ENCODE measurements at regions not wholly inside any gene's neighbourhood (a gene's known extent, or its start where the extent isn't known, plus 50 kb on each side); places are given as distances from the start of the nearest gene placed in this dataset.

- H3K27me3 ChIP-seq (ENCODE audit: insufficient read depth, low read depth, low read length) = no peaks in the 10 kb centered on the region
- no peak overlapping the region for H3K4me3 ChIP-seq (ENCODE audit: low read length)
- H3F3A ChIP-seq (ENCODE audit: insufficient read depth, low read length, poor library complexity, severe bottlenecking) = no peaks in the 10 kb centered on the region
- no peaks in the 10 kb centered on the region for H3K9me3 ChIP-seq (ENCODE audit: low read length)
- H3K4me2 ChIP-seq (ENCODE audit: low read length) = no peak overlapping the region
- H2AFZ ChIP-seq (ENCODE audit: low read depth, low read length) = no peak overlapping the region
- no peak for TF ChIP-seq CTCF (IDR thresholded peaks at IDR 0.05; ENCODE audit: poor library complexity, severe bottlenecking)
- TF ChIP-seq EP300 (conservative IDR thresholded peaks at IDR 0.05; ENCODE audit: poor library complexity, severe bottlenecking) = no peak
- no peak for TF ChIP-seq SMC3 (conservative IDR thresholded peaks at IDR 0.05; ENCODE audit: poor library complexity)
- TF ChIP-seq MXI1 (conservative IDR thresholded peaks at IDR 0.05; ENCODE audit: poor library complexity, severe bottlenecking) = no peak
- H3K9ac ChIP-seq (ENCODE audit: low read length) = no peak overlapping the region
- H4K20me1 ChIP-seq (ENCODE audit: insufficient read depth) = no peaks in the 10 kb centered on the region
- no peaks in the 10 kb centered on the region for H3K9me2 ChIP-seq (ENCODE audit: insufficient read depth, low read length)
- no peak overlapping the region for H3K27ac ChIP-seq (ENCODE audit: low read length)
- H3K79me2 ChIP-seq (replicated peaks; ENCODE audit: insufficient read depth, low read length) = no peaks in the 10 kb centered on the region
- no peaks in the 10 kb centered on the region for H3K36me3 ChIP-seq (ENCODE audit: insufficient read depth, low read length)
Observed at GRCh38 chr3:99475229-99475628, 163.2 kb upstream of the COL8A1 start.

- no peaks in the 10 kb centered on the region for H4K20me1 ChIP-seq (ENCODE audit: insufficient read depth)
- no peak overlapping the region for H3K4me2 ChIP-seq (ENCODE audit: low read length)
- H3K9me3 ChIP-seq (ENCODE audit: low read length) = no peaks in the 10 kb centered on the region
- H3K4me3 ChIP-seq (ENCODE audit: low read length) = no peak overlapping the region
- H3K27ac ChIP-seq (ENCODE audit: low read length) = no peak overlapping the region
- H3K9me2 ChIP-seq (ENCODE audit: insufficient read depth, low read length) = no peaks in the 10 kb centered on the region
- no peak overlapping the region for H2AFZ ChIP-seq (ENCODE audit: low read depth, low read length)
- H3K9ac ChIP-seq (ENCODE audit: low read length) = no peak overlapping the region
- H3F3A ChIP-seq (ENCODE audit: insufficient read depth, low read length, poor library complexity, severe bottlenecking) = no peaks in the 10 kb centered on the region
- H3K27me3 ChIP-seq (ENCODE audit: insufficient read depth, low read depth, low read length) = no peaks in the 10 kb centered on the region
- no peaks in the 10 kb centered on the region for H3K36me3 ChIP-seq (ENCODE audit: insufficient read depth, low read length)
- TF ChIP-seq SMC3 (conservative IDR thresholded peaks at IDR 0.05; ENCODE audit: poor library complexity) = no peak
- no peak for TF ChIP-seq CTCF (IDR thresholded peaks at IDR 0.05; ENCODE audit: poor library complexity, severe bottlenecking)
- no peak for TF ChIP-seq TAF1 (IDR thresholded peaks at IDR 0.05; ENCODE audit: low read depth)
- no peak for TF ChIP-seq RAD21 (conservative IDR thresholded peaks at IDR 0.05)
- no peak for TF ChIP-seq MXI1 (conservative IDR thresholded peaks at IDR 0.05; ENCODE audit: poor library complexity, severe bottlenecking)
- TF ChIP-seq EZH2 (IDR thresholded peaks at IDR 0.05; ENCODE audit: borderline replicate concordance, insufficient read depth, low read length, poor library complexity, severe bottlenecking) = no peak
- TF ChIP-seq EP300 (conservative IDR thresholded peaks at IDR 0.05; ENCODE audit: poor library complexity, severe bottlenecking) = no peak
- no peak for TF ChIP-seq POLR2AphosphoS5 (IDR thresholded peaks at IDR 0.05)
- no peak for TF ChIP-seq REST (IDR thresholded peaks at IDR 0.05; ENCODE audit: borderline replicate concordance)
- H3K79me2 ChIP-seq (replicated peaks; ENCODE audit: insufficient read depth, low read length) = no peaks in the 10 kb centered on the region
Observed at GRCh38 chr3:99474776-99475175, 163.6 kb upstream of the COL8A1 start.

All from neural cell (in vitro differentiated cells).